ENCODE measurements at regions not wholly inside any gene's neighbourhood (a gene's known extent, or its start where the extent isn't known, plus 50 kb on each side); places are given as distances from the start of the nearest gene placed in this dataset.
"Not testable (repeated sequence)": the region's sequence is repeated elsewhere in the genome, so short reads cannot be mapped to it uniquely, and the experiment has no call there.

DNA sequence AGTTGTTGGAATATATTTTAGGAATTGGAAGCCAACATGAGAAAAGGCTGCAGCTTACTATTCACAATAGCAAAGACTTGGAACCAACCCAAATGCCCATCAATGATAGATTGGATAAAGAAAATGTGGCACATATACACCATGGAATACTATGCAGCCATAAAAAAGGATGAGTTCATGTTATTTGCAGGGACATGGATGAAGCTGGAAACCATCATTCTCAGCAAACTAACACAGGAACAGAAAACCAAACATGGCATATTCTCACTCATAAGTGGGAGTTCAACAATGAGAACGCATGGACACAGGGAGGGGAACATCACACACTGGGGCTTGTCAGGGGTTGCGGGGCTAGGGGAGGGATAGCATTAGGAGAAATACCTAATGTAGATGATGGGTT lies 192.1 kb upstream of the ANK3 start:
- not testable (repeated sequence) for H3K27me3 Mint-ChIP-seq (ENCODE audit: low read depth); DNase-seq; H3K9me3 Mint-ChIP-seq; H3K4me1 Mint-ChIP-seq (ENCODE audit: low read depth); H3K4me3 Mint-ChIP-seq; ATAC-seq
- H3K36me3 Mint-ChIP-seq (ENCODE audit: insufficient read depth), result peaks cover 21% of the 10 kb centered on the region

- DNase-seq (no peak), ATAC-seq (no peak)
- Mint-ChIP-seq H3K4me3 (no peak overlapping the region), H3K4me1 (ENCODE audit: low read depth) (peaks cover 28% of the 10 kb centered on the region), H3K27me3 (ENCODE audit: low read depth) (no peaks in the 10 kb centered on the region), H3K36me3 (ENCODE audit: insufficient read depth) (peaks cover 11% of the 10 kb centered on the region), H3K9me3 (peaks cover 4% of the 10 kb centered on the region)
These were observed 188.5 kb upstream of the ANK3 start for GRCh38 chr10:60578217-60578616.

DNA sequence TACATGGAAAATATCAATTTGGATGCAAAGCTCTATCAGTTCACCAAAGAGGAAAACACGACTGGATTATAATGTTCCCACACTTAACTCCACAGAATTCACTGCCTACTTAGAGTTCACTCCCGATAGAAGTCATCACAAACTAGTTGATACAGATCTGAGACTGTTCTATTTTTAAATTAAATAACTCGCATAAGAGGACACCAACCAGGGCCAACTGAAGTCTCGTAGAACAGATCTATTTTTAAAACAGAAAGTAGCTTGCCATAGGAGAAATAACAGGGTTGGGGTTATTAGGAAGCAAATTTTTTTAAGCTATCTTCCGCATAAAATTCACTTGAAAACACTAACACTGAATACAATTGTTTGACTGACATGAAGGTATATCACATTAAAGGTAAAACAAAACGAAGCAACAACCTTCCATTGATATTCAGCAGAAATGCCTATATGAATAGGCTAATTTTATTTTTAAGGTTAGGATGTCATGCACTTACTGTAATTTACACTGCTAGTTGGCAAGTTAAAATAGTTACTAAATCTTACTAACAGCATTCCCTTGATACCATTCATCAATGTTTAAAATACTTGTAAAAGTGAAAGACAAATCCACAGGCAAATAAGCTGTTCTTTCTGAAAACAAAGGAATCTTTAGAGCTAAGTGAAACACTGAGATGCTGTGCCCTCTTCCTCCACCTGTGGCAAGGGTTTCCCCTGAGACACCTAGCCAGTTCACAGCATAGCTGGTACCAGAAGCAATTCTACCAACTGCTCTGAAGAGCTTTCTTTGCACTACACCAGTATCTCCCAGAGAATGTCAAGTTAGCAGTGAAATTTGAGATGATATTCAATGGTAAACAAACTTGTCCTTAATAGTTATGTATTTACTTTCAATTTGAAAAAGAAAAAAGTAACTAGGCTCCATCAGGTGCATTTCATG lies 186.7 kb upstream of the ANK3 start:
- peaks cover 28% of the 10 kb centered on the region for H3K4me1 Mint-ChIP-seq (ENCODE audit: low read depth)
- DNase-seq, result no peak
- no peak overlapping the region for H3K4me3 Mint-ChIP-seq
- H3K36me3 Mint-ChIP-seq (ENCODE audit: insufficient read depth), result peaks cover 2% of the 10 kb centered on the region
- no peak for ATAC-seq
- peaks cover 1% of the 10 kb centered on the region for H3K27me3 Mint-ChIP-seq (ENCODE audit: low read depth)
- no peaks in the 10 kb centered on the region for H3K9me3 Mint-ChIP-seq

DNA sequence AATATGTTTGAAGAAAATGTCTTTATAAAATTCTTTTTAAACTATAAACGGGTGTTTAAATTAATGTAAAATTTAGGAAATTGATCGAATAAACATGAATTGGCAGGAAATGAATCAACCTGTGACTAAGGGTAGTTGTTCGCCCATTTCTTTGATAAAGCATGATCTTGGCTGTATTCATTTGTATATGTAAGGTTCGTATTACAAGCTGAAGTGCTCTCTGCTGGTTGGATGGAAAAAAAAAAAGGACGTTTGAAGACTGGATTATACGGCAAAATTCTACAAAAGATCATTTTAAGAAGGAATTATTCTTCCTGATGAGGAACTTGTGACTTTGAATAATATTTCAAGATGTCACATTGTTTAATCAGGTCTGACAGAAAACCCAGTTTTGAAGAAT lies 185.4 kb upstream of the ANK3 start:
- DNase-seq (no peak), ATAC-seq (no peak)
- Mint-ChIP-seq H3K4me3 (no peak overlapping the region), H3K36me3 (ENCODE audit: insufficient read depth) (peaks cover 7% of the 10 kb centered on the region), H3K9me3 (no peaks in the 10 kb centered on the region), H3K4me1 (ENCODE audit: low read depth) (peaks cover 33% of the 10 kb centered on the region), H3K27me3 (ENCODE audit: low read depth) (peaks cover 1% of the 10 kb centered on the region)

GRCh38 chr10:60574388-60574787 lies 184.7 kb upstream of the ANK3 start:
- DNase-seq (no peak), ATAC-seq (no peak)
- Mint-ChIP-seq H3K4me1 (ENCODE audit: low read depth) (peaks cover 36% of the 10 kb centered on the region), H3K4me3 (no peak overlapping the region), H3K36me3 (ENCODE audit: insufficient read depth) (peaks cover 9% of the 10 kb centered on the region), H3K9me3 (no peaks in the 10 kb centered on the region), H3K27me3 (ENCODE audit: low read depth) (peaks cover 1% of the 10 kb centered on the region)

DNA sequence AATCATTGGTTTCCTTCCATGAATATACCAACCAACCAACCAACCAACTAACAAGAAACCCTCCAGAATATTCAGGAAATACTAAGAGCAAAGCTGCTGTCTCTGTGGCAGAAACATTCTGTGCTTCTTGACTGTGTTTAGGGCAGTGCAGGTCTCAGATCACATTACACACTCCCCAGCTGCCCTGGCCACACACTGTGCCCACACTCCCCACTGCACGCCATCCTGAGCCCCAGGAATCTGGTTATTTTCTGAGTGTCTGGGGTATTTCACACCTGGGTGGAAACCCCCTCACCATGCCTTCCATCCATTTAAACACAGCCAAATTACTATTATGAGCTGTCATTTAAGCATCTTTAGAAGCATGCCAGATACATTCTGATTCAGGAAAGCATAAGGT lies 183.7 kb upstream of the ANK3 start:
- H3K36me3 Mint-ChIP-seq (ENCODE audit: insufficient read depth), result peaks cover 8% of the 10 kb centered on the region
- H3K4me3 Mint-ChIP-seq, result peak overlapping the region; percentile 92
- no peaks in the 10 kb centered on the region for H3K9me3 Mint-ChIP-seq
- DNase-seq (peak; percentile 25), ATAC-seq (peak; percentile 83 to 89)
- peaks cover 39% of the 10 kb centered on the region for H3K4me1 Mint-ChIP-seq (ENCODE audit: low read depth)
- H3K27me3 Mint-ChIP-seq (ENCODE audit: low read depth), result peaks cover 1% of the 10 kb centered on the region

GRCh38 chr10:60572511-60573194 lies 183.0 kb upstream of the ANK3 start:
- Mint-ChIP-seq H3K9me3 (peaks cover under 1% of the 10 kb centered on the region), H3K36me3 (ENCODE audit: insufficient read depth) (peaks cover 12% of the 10 kb centered on the region), H3K27me3 (ENCODE audit: low read depth) (peaks cover 3% of the 10 kb centered on the region), H3K4me3 (peak overlapping the region; percentile 92), H3K4me1 (ENCODE audit: low read depth) (peaks cover 40% of the 10 kb centered on the region)
- peak in 1 of 2 donors; percentile 56 for ATAC-seq
- peak; percentile 11 for DNase-seq

GRCh38 chr10:60570896-60571295 lies 181.2 kb upstream of the ANK3 start:
- ATAC-seq (no peak), DNase-seq (no peak)
- peaks cover 20% of the 10 kb centered on the region for H3K36me3 Mint-ChIP-seq (ENCODE audit: insufficient read depth)
- peak overlapping the region; percentile 92 for H3K4me3 Mint-ChIP-seq
- peaks cover 8% of the 10 kb centered on the region for H3K9me3 Mint-ChIP-seq
- H3K4me1 Mint-ChIP-seq (ENCODE audit: low read depth), result peaks cover 41% of the 10 kb centered on the region
- H3K27me3 Mint-ChIP-seq (ENCODE audit: low read depth), result peaks cover 3% of the 10 kb centered on the region

DNA sequence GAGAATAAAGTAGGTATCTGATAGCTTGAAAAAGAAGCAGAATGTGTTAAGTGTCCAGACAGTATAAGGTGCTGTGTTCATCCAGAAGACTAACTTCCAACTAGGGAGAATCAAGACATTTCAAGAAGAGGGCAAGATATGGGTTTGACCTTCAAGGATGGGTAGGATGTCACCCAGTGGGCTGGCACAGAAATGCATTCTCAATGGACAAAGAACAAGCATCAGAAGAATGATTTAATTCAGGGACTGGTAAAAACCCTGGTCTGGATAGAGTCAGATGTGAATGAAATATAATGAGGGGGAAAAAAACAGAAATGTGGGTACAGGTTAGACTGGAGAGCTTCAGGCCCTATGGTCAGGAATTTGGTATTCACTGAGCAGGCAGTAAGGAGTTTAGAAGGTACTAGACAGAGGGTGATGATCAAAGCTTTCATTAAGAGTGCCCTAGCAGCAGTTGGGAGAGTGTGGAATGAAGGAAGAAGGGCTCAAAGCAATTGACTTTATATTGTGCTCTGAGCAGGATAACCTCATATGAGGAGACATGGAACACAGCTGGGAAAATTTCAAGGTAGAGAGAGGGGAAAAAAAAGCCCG lies 180.7 kb upstream of the ANK3 start:
- peaks cover 3% of the 10 kb centered on the region for H3K27me3 Mint-ChIP-seq (ENCODE audit: low read depth)
- no peak for ATAC-seq
- H3K9me3 Mint-ChIP-seq, result peaks cover 11% of the 10 kb centered on the region
- H3K4me1 Mint-ChIP-seq (ENCODE audit: low read depth), result peaks cover 44% of the 10 kb centered on the region
- peak overlapping the region; percentile 92 for H3K4me3 Mint-ChIP-seq
- DNase-seq, result no peak
- H3K36me3 Mint-ChIP-seq (ENCODE audit: insufficient read depth), result peaks cover 23% of the 10 kb centered on the region

DNA sequence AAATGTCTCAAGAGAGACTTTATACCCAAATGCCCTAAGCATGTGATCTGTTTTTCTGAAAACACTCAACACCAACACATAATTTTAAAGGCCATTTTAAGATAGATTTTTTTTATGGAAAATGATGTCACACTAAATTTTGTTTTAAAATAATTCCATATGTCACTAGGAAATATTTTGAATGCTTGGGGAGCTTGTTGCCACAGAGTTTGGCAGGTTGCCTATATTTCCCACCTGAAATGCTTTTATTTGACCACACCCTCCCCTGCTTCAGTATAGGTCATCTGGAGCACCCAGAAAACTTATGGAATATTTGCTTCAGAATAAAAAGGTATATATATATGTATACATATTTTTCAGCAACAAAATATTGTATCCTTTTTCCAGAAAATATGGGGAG lies 180.0 kb upstream of the ANK3 start:
- ATAC-seq (no peak), DNase-seq (no peak)
- Mint-ChIP-seq H3K27me3 (ENCODE audit: low read depth) (peaks cover 3% of the 10 kb centered on the region), H3K36me3 (ENCODE audit: insufficient read depth) (peaks cover 24% of the 10 kb centered on the region), H3K4me3 (peak overlapping the region; percentile 92), H3K4me1 (ENCODE audit: low read depth) (peaks cover 42% of the 10 kb centered on the region), H3K9me3 (peaks cover 12% of the 10 kb centered on the region)

- Mint-ChIP-seq H3K9me3 (peaks cover 12% of the 10 kb centered on the region), H3K36me3 (ENCODE audit: insufficient read depth) (peaks cover 28% of the 10 kb centered on the region), H3K4me3 (peak overlapping the region; percentile 15), H3K27me3 (ENCODE audit: low read depth) (peaks cover 2% of the 10 kb centered on the region), H3K4me1 (ENCODE audit: low read depth) (peaks cover 28% of the 10 kb centered on the region)
- ATAC-seq, result peak; percentile 23 to 66
- no peak for DNase-seq
These were observed 176.4 kb upstream of the ANK3 start for GRCh38 chr10:60566096-60566495.

GRCh38 chr10:60565492-60565891 lies 175.8 kb upstream of the ANK3 start:
- Mint-ChIP-seq H3K9me3 (peaks cover 12% of the 10 kb centered on the region), H3K36me3 (ENCODE audit: insufficient read depth) (peaks cover 28% of the 10 kb centered on the region), H3K4me3 (no peak overlapping the region), H3K27me3 (ENCODE audit: low read depth) (peaks cover 2% of the 10 kb centered on the region), H3K4me1 (ENCODE audit: low read depth) (peaks cover 27% of the 10 kb centered on the region)
- peak in 1 of 2 donors; percentile 47 for ATAC-seq
- DNase-seq, result no peak

DNA sequence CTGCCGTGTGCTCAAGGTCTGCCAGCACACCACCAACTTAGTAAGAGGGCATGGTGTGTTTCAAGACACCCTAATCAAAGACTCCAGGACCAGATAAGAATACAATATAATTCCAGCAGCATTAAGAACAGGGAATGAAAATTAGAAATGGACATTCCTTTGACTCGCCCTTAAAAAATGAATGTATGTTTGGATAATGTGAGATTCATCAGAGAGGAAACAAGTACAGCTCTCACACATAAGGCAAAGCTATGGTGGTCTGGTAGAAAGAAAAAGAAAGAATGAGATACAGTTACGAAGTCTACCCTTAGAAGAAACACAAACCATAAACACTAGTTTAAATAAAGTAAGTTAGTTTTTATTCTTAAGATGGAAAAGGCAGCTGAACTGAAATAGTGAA lies 174.8 kb upstream of the ANK3 start:
- Mint-ChIP-seq H3K27me3 (ENCODE audit: low read depth) (peaks cover 2% of the 10 kb centered on the region), H3K4me1 (ENCODE audit: low read depth) (peaks cover 21% of the 10 kb centered on the region), H3K36me3 (ENCODE audit: insufficient read depth) (peaks cover 22% of the 10 kb centered on the region), H3K9me3 (peaks cover 12% of the 10 kb centered on the region), H3K4me3 (no peak overlapping the region)
- ATAC-seq (no peak), DNase-seq (no peak)

DNA sequence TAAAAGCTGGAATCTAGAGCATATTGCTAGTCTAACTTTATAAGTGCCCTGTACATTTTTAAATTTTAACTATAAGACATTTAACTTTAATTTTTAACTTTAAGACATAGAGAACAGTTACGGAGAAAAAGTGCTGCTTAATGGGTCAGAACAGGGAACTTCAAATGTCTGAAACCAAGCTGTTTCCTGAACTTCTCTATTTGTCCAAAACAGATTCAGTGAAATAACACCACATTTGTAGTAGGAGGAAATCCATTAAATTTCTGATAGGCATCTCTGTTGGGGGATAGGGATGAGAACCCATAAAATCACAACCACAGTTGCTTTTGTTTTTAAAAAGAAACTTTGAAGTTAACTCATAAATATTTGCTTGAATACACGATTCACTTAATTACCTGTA lies 170.8 kb upstream of the ANK3 start:
- peaks cover 5% of the 10 kb centered on the region for H3K9me3 Mint-ChIP-seq
- peaks cover 2% of the 10 kb centered on the region for H3K4me1 Mint-ChIP-seq (ENCODE audit: low read depth)
- peaks cover 9% of the 10 kb centered on the region for H3K36me3 Mint-ChIP-seq (ENCODE audit: insufficient read depth)
- H3K4me3 Mint-ChIP-seq, result no peak overlapping the region
- H3K27me3 Mint-ChIP-seq (ENCODE audit: low read depth), result no peaks in the 10 kb centered on the region
- DNase-seq (no peak), ATAC-seq (no peak)

All from activated T-cell treated with anti-CD3 and anti-CD28 coated beads, Interleukin-2, amount 50 U/mL, for 4 hours (primary cell).